GM23248 (cell line): ENCODE measurements at regions not wholly inside any gene's neighbourhood (a gene's known extent, or its start where the extent isn't known, plus 50 kb on each side); places are given as distances from the start of the nearest gene placed in this dataset.

Experiments
- EZH2 ChIP-seq: fragments of 200-600 bp; sonication (generic); IDR thresholded peaks from 2 replicates; pipeline ENCODE4 v1.6.1; 2018; ENCODE audit warnings: antibody characterized with exemption, mild to moderate bottlenecking; ENCODE audit not compliant: insufficient read depth, poor library complexity, severe bottlenecking
- EZH2phosphoT487 ChIP-seq: fragments of 200-600 bp; sonication (generic); IDR thresholded peaks from 2 replicates; pipeline ENCODE4 v1.6.1; 2018; ENCODE audit warnings: antibody characterized with exemption, moderate library complexity, mild to moderate bottlenecking, low read depth; ENCODE audit not compliant: insufficient read depth

DNA sequence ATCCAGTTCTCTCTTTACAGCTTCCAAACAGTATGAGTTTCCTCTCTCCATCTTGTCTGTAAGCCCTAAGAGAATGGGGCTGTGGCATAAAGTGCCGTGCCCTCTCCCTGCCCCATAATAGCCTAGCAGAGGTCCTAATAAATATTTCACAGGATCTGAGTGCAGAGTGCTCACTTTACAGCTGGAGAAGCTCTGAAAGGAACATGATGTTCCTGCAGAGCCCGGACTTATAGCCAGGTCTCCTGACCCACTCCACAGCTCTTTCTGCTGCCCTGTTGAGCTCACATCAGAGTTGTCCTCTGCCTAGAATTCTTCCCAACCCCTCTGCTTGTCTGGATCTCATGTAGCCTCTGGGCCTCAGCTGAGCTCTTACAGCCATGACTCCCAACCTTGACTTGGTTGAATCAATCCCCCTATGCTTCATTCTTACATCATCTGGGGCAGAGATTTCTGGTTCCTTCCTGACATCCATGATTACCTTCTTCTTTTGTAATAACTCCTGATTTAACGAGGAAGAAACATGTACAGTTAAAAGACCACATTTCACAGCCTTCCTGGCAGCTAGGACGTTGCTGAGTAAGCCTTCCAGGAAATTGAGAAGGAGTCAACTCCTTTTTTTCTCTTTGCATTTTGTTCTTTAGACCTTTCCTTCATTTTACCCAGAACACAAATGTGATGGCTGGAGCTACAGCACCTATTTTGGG is 135.3 kb downstream of the RPLP1 start:
- TF ChIP-seq EZH2phosphoT487 = no peak
- no peak for TF ChIP-seq EZH2
